ENCODE measurements at regions not wholly inside any gene's neighbourhood (a gene's known extent, or its start where the extent isn't known, plus 50 kb on each side); places are given as distances from the start of the nearest gene placed in this dataset.

GRCh38 chr6:145427232-145427631, 308.1 kb downstream of the EPM2A start:
- H2AFZ ChIP-seq (ENCODE audit: low read length): no peak overlapping the region
- H3K36me3 ChIP-seq (replicated peaks; ENCODE audit: insufficient read depth, low read length): no peaks in the 10 kb centered on the region
- no peak overlapping the region for H3K4me2 ChIP-seq (ENCODE audit: low read depth, low read length)
- no peaks in the 10 kb centered on the region for H3K27me3 ChIP-seq (replicated peaks; ENCODE audit: insufficient read depth, low read length)
- H3K9me2 ChIP-seq (replicated peaks; ENCODE audit: insufficient read depth, low read length): no peaks in the 10 kb centered on the region
- H3K27ac ChIP-seq (ENCODE audit: low read length): no peak overlapping the region
- no peaks in the 10 kb centered on the region for H3K4me1 ChIP-seq (ENCODE audit: low read length)
- TF ChIP-seq CTCF (IDR thresholded peaks at IDR 0.05; ENCODE audit: low read length) (no peak), EZH2 (optimal IDR thresholded peaks at IDR 0.05; ENCODE audit: low read depth, low read length) (no peak), EZH2phosphoT487 (IDR thresholded peaks at IDR 0.05; ENCODE audit: low read length) (no peak)
- no peaks in the 10 kb centered on the region for H4K20me1 ChIP-seq (ENCODE audit: insufficient read depth, low read length)
- H3K9ac ChIP-seq (ENCODE audit: low read length): no peak overlapping the region
- no peak overlapping the region for H3K4me3 ChIP-seq (ENCODE audit: low read length)
- H3F3A ChIP-seq (ENCODE audit: insufficient read depth, low read length): no peaks in the 10 kb centered on the region
- no peak for DNase-seq
- H3K9me3 ChIP-seq (replicated peaks; ENCODE audit: insufficient read depth, low read length): no peaks in the 10 kb centered on the region
- H3K79me2 ChIP-seq (ENCODE audit: low read length): no peaks in the 10 kb centered on the region

GRCh38 chr6:145428706-145429105, 306.6 kb downstream of the EPM2A start:
- H3K9me2 ChIP-seq (replicated peaks; ENCODE audit: insufficient read depth, low read length): no peaks in the 10 kb centered on the region
- TF ChIP-seq EZH2phosphoT487 (IDR thresholded peaks at IDR 0.05; ENCODE audit: low read length) (no peak), CTCF (IDR thresholded peaks at IDR 0.05; ENCODE audit: low read length) (no peak), EZH2 (optimal IDR thresholded peaks at IDR 0.05; ENCODE audit: low read depth, low read length) (no peak)
- H3K27ac ChIP-seq (ENCODE audit: low read length): no peak overlapping the region
- no peak overlapping the region for H3K4me3 ChIP-seq (ENCODE audit: low read length)
- H3K4me2 ChIP-seq (ENCODE audit: low read depth, low read length): no peak overlapping the region
- H3K9me3 ChIP-seq (replicated peaks; ENCODE audit: insufficient read depth, low read length): no peaks in the 10 kb centered on the region
- H3K9ac ChIP-seq (ENCODE audit: low read length): no peak overlapping the region
- H3K4me1 ChIP-seq (ENCODE audit: low read length): no peaks in the 10 kb centered on the region
- no peak for DNase-seq
- no peaks in the 10 kb centered on the region for H3K27me3 ChIP-seq (replicated peaks; ENCODE audit: insufficient read depth, low read length)
- H4K20me1 ChIP-seq (ENCODE audit: insufficient read depth, low read length): no peaks in the 10 kb centered on the region
- no peak overlapping the region for H2AFZ ChIP-seq (ENCODE audit: low read length)
- H3F3A ChIP-seq (ENCODE audit: insufficient read depth, low read length): no peaks in the 10 kb centered on the region
- H3K79me2 ChIP-seq (ENCODE audit: low read length): no peaks in the 10 kb centered on the region
- no peaks in the 10 kb centered on the region for H3K36me3 ChIP-seq (replicated peaks; ENCODE audit: insufficient read depth, low read length)

GRCh38 chr6:145442110-145442509, 293.2 kb downstream of the EPM2A start:
- no peaks in the 10 kb centered on the region for H3K36me3 ChIP-seq (replicated peaks; ENCODE audit: insufficient read depth, low read length)
- TF ChIP-seq CTCF (IDR thresholded peaks at IDR 0.05; ENCODE audit: low read length) (no peak), EZH2 (optimal IDR thresholded peaks at IDR 0.05; ENCODE audit: low read depth, low read length) (no peak), EZH2phosphoT487 (IDR thresholded peaks at IDR 0.05; ENCODE audit: low read length) (no peak)
- H3K79me2 ChIP-seq (ENCODE audit: low read length): no peaks in the 10 kb centered on the region
- H3F3A ChIP-seq (ENCODE audit: insufficient read depth, low read length): no peaks in the 10 kb centered on the region
- no peak overlapping the region for H3K4me2 ChIP-seq (ENCODE audit: low read depth, low read length)
- H3K27me3 ChIP-seq (replicated peaks; ENCODE audit: insufficient read depth, low read length): no peaks in the 10 kb centered on the region
- H3K4me1 ChIP-seq (ENCODE audit: low read length): no peaks in the 10 kb centered on the region
- no peak overlapping the region for H3K4me3 ChIP-seq (ENCODE audit: low read length)
- H4K20me1 ChIP-seq (ENCODE audit: insufficient read depth, low read length): no peaks in the 10 kb centered on the region
- no peak overlapping the region for H3K9ac ChIP-seq (ENCODE audit: low read length)
- H3K27ac ChIP-seq (ENCODE audit: low read length): no peak overlapping the region
- H2AFZ ChIP-seq (ENCODE audit: low read length): no peak overlapping the region
- no peak for DNase-seq
- no peaks in the 10 kb centered on the region for H3K9me3 ChIP-seq (replicated peaks; ENCODE audit: insufficient read depth, low read length)
- no peaks in the 10 kb centered on the region for H3K9me2 ChIP-seq (replicated peaks; ENCODE audit: insufficient read depth, low read length)
